ENCODE measurements at regions not wholly inside any gene's neighbourhood (a gene's known extent, or its start where the extent isn't known, plus 50 kb on each side); places are given as distances from the start of the nearest gene placed in this dataset.

- Histone ChIP-seq H2BK20ac (ENCODE audit: low read depth, low read length, poor library complexity, severe bottlenecking) (no peak overlapping the region), H4K20me1 (ENCODE audit: control insufficient read depth, insufficient read depth, insufficient read length) (no peaks in the 10 kb centered on the region), H4K5ac (ENCODE audit: insufficient read length, low read depth, low read length) (no peak overlapping the region), H3T11ph (ENCODE audit: low read length) (no peak overlapping the region), H4K8ac (replicated peaks; ENCODE audit: insufficient read length, low read depth, low read length) (no peak overlapping the region), H3K23ac (ENCODE audit: insufficient read length, low read depth, low read length) (no peak overlapping the region), H2BK15ac (ENCODE audit: low read depth, low read length) (no peak overlapping the region), H3K4me1 (ENCODE audit: insufficient read depth, low read length) (no peaks in the 10 kb centered on the region), H2BK12ac (ENCODE audit: insufficient read length, low read depth, low read length) (no peak overlapping the region), H2AK5ac (ENCODE audit: insufficient read length, low read length) (no peak overlapping the region), H3K4me2 (ENCODE audit: insufficient read depth, insufficient read length, low read length) (no peak overlapping the region), H3K23me2 (ENCODE audit: insufficient read length, low read depth, low read length, poor library complexity, severe bottlenecking) (no peaks in the 10 kb centered on the region), H2BK120ac (ENCODE audit: low read depth, low read length, poor library complexity, severe bottlenecking) (no peak overlapping the region), H3K14ac (ENCODE audit: insufficient read depth, low read length) (no peak overlapping the region), H3K9me3 (ENCODE audit: control insufficient read depth, low read depth, low read length) (peaks cover 12% of the 10 kb centered on the region), H4K91ac (ENCODE audit: insufficient read length, low read depth, low read length) (no peak overlapping the region), H3K79me1 (ENCODE audit: insufficient read depth, low read depth, low read length, poor library complexity, severe bottlenecking) (no peaks in the 10 kb centered on the region), H3K18ac (ENCODE audit: insufficient read length, low read depth, low read length) (no peak overlapping the region), H3K27ac (ENCODE audit: insufficient read length, low read depth, low read length) (no peak overlapping the region), H2AFZ (ENCODE audit: low read length) (no peak overlapping the region), H3K56ac (ENCODE audit: insufficient read length, low read depth, low read length) (no peak overlapping the region), H3K27me3 (ENCODE audit: insufficient read depth, low read length) (no peaks in the 10 kb centered on the region), H3K9ac (ENCODE audit: extremely low read depth, insufficient read length, low read length) (no peak overlapping the region), H3K4ac (ENCODE audit: low read depth, low read length) (no peak overlapping the region), H3K79me2 (ENCODE audit: insufficient read depth, low read length) (no peaks in the 10 kb centered on the region), H2BK5ac (ENCODE audit: insufficient read length, low read length) (no peak overlapping the region)
- TF ChIP-seq CTCF (conservative IDR thresholded peaks at IDR 0.05) = no peak
- Mint-ChIP-seq H3K4me1 (peaks cover 2 to 3% of the 10 kb centered on the region in 2 experiments; a peak in 2 of 4 replicates), H3K27me3 (ENCODE audit: low read depth) (no peaks in the 10 kb centered on the region), H3K9me3 (peaks cover 19 to 20% of the 10 kb centered on the region in 2 experiments; a peak in 4 of 5 replicates), H3K4me3 (no peak overlapping the region), H3K36me3 (ENCODE audit: insufficient read depth in 1 of 3, low read depth in 3 of 3) (peaks cover 8 to 29% (median 10%) of the 10 kb centered on the region in 3 experiments), H3K27ac (no peak overlapping the region)
- WGBS (ENCODE audit: extremely low coverage, insufficient read length, low lambda C conversion rate) = no CpG with 5 or more reads among the region's 1 CpG
- DNase-seq = no peak
Observed at GRCh38 chr9:78171651-78172050, 64.2 kb upstream of the CEP78 start.

All from H9 (cell line).